SKM-1 treated with dmso at 0.1 percent for 144 hours (cell line): ENCODE measurements at regions not wholly inside any gene's neighbourhood (a gene's known extent, or its start where the extent isn't known, plus 50 kb on each side); places are given as distances from the start of the nearest gene placed in this dataset.
"Not testable (repeated sequence)": the region's sequence is repeated elsewhere in the genome, so short reads cannot be mapped to it uniquely, and the experiment has no call there.

Experiments
- DNase-seq: peaks from one replicate; lab custom pipeline; 2025; ENCODE audit not compliant: unreplicated experiment; lab: John Stamatoyannopoulos, UW

GRCh38 chr19:28578208-28578607 lies 634.7 kb downstream of the UQCRFS1 start:
- DNase-seq, result no peak

GRCh38 chr19:28577666-28578065 lies 635.3 kb downstream of the UQCRFS1 start:
- no peak for DNase-seq

GRCh38 chr19:28577233-28577632 lies 635.7 kb downstream of the UQCRFS1 start:
- DNase-seq, result no peak

- no peak for DNase-seq
These were observed 637.1 kb downstream of the UQCRFS1 start for GRCh38 chr19:28575816-28576215.

- DNase-seq, result not testable (repeated sequence)
These were observed 637.6 kb downstream of the UQCRFS1 start for GRCh38 chr19:28575312-28575711.

- DNase-seq, result no peak
These were observed 638.7 kb downstream of the UQCRFS1 start for GRCh38 chr19:28574212-28574611.

- DNase-seq, result no peak
These were observed 643.5 kb downstream of the UQCRFS1 start for GRCh38 chr19:28569132-28570131.

GRCh38 chr19:28567834-28568233 lies 645.1 kb downstream of the UQCRFS1 start:
- no peak for DNase-seq

GRCh38 chr19:28563964-28564921 lies 648.7 kb downstream of the UQCRFS1 start:
- DNase-seq, result no peak

- DNase-seq, result no peak
These were observed 652.2 kb downstream of the UQCRFS1 start for GRCh38 chr19:28560786-28561185.

- no peak for DNase-seq
These were observed 654.2 kb downstream of the UQCRFS1 start for GRCh38 chr19:28558783-28559182.

- DNase-seq, result no peak
These were observed 656.6 kb downstream of the UQCRFS1 start for GRCh38 chr19:28556371-28556770.

GRCh38 chr19:28555317-28555716 lies 657.6 kb downstream of the UQCRFS1 start:
- no peak for DNase-seq

- DNase-seq, result no peak
These were observed 658.4 kb downstream of the UQCRFS1 start for GRCh38 chr19:28554321-28555091.

- DNase-seq, result no peak
These were observed 659.2 kb downstream of the UQCRFS1 start for GRCh38 chr19:28553764-28554163.

GRCh38 chr19:28553005-28553404 lies 659.9 kb downstream of the UQCRFS1 start:
- no peak for DNase-seq

GRCh38 chr19:28549680-28550277 lies 663.2 kb downstream of the UQCRFS1 start:
- DNase-seq, result no peak

- DNase-seq, result no peak
These were observed 666.7 kb downstream of the UQCRFS1 start for GRCh38 chr19:28546148-28546685.

- not testable (repeated sequence) for DNase-seq
These were observed 667.6 kb downstream of the UQCRFS1 start for GRCh38 chr19:28545397-28545796.
